ENCODE measurements at regions not wholly inside any gene's neighbourhood (a gene's known extent, or its start where the extent isn't known, plus 50 kb on each side); places are given as distances from the start of the nearest gene placed in this dataset.
A peak's percentile ranks its signal among the peaks of the same experiment; 100 is the strongest.

DNA sequence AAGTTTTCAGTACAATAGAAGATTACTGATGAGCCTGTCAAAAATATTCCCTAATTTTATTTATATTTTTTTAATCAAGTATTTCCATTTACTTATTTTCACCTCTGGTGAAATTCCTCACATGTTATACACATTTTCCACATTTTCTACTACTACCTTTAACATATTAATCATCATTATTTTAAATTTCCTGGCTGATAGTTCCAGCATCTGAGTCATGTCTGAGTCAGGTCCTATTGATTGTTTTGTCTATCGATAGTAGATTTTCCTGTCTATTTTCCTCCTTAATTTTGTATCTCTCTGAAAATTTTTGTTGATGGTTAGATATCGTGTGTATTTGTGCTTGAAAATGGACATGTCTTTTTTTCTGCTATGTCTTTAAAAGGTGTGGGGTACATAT lies 211.8 kb upstream of the DSEL start:
- Histone ChIP-seq H3K36me3 (no peaks in the 10 kb centered on the region), H3K4me3 (no peak overlapping the region), H3K9me3 (peaks cover 0 to 5% of the 10 kb centered on the region in 2 donors), H3K4me1 (no peaks in the 10 kb centered on the region), H3K27ac (no peak overlapping the region), H3K27me3 (no peaks in the 10 kb centered on the region)
- ATAC-seq (no peak), DNase-seq (no peak)
- intact Hi-C loops (cut with DNase I): no loop called here
- TF ChIP-seq, protein P1, sequence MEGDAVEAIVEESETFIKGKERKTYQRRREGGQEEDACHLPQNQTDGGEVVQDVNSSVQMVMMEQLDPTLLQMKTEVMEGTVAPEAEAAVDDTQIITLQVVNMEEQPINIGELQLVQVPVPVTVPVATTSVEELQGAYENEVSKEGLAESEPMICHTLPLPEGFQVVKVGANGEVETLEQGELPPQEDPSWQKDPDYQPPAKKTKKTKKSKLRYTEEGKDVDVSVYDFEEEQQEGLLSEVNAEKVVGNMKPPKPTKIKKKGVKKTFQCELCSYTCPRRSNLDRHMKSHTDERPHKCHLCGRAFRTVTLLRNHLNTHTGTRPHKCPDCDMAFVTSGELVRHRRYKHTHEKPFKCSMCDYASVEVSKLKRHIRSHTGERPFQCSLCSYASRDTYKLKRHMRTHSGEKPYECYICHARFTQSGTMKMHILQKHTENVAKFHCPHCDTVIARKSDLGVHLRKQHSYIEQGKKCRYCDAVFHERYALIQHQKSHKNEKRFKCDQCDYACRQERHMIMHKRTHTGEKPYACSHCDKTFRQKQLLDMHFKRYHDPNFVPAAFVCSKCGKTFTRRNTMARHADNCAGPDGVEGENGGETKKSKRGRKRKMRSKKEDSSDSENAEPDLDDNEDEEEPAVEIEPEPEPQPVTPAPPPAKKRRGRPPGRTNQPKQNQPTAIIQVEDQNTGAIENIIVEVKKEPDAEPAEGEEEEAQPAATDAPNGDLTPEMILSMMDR (IDR thresholded peaks at IDR 0.05): no peak

DNA sequence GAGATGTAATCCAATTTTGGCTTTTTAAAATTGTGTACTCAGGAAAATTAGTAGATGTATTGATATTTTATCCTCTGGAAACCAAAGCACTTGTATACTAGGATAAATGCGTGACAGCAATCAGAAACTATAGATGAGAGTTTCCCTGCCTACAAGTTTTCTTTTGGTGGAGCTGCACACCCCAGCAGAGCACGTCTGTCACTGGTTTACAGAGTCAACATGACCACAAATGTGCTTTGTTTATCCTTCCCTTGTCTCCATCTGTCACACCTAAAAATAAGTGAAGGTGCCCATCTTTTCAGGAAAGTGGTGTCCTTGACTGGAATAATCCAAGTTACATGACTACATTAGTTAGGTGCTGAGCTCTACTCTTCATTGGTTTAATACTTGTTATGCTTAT lies 210.4 kb upstream of the DSEL start:
- no peaks in the 10 kb centered on the region for H3K4me1 ChIP-seq
- no peaks in the 10 kb centered on the region for H3K27me3 ChIP-seq
- TF ChIP-seq, protein P1 (IDR thresholded peaks at IDR 0.05): no peak
- no peak for ATAC-seq
- DNase-seq: no peak
- H3K4me3 ChIP-seq: no peak overlapping the region
- intact Hi-C loops (cut with DNase I): no loop called here
- no peak overlapping the region for H3K27ac ChIP-seq
- no peaks in the 10 kb centered on the region for H3K36me3 ChIP-seq
- H3K9me3 ChIP-seq: peaks cover 0 to 5% of the 10 kb centered on the region in 2 donors

DNA sequence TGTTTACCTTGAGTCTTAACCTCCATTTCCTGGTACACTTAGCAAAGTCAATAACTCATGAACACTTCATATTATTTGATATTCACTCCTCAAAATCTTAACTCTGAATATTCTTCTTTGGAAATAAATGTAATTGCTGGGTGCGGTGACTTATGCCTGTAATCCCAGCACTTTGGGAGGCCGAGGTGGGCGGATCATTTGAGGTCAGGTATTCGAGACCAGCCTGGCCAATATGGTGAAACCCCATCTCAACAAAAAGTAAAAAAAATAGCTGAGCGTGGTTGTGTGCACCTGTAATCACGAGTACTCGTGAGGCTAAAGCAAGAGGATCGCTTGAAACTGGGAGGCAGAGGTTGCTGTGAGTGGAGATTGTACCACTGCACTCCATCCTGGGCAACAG lies 201.3 kb upstream of the DSEL start:
- no peaks in the 10 kb centered on the region for H3K27me3 ChIP-seq
- ATAC-seq (peak; percentile 88), DNase-seq (peak in 1 of 4 donors; percentile 27)
- no peaks in the 10 kb centered on the region for H3K36me3 ChIP-seq
- no peak overlapping the region for H3K27ac ChIP-seq
- no peak overlapping the region for H3K4me3 ChIP-seq
- intact Hi-C loops (cut with DNase I): no loop called here
- TF ChIP-seq, protein P1 (IDR thresholded peaks at IDR 0.05): no peak
- no peaks in the 10 kb centered on the region for H3K9me3 ChIP-seq
- no peaks in the 10 kb centered on the region for H3K4me1 ChIP-seq

DNA sequence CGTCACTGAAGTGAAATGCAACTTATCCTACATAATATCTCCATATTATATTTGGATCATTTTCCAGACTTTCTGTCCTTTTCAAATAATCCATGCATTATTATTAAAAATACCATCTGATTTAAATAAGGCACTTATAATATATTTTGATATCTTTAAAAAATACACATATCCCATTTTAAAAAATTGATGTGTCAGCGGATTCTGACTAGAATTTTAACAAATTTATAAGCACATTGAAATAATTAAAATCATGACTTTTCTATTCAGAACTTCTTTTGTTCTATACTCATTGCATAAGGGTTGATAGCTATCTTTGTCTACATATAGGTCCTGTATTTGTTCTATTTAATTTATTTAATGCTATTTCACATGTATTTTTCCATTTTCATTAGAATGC lies 199.0 kb upstream of the DSEL start:
- no peak for ATAC-seq

DNA sequence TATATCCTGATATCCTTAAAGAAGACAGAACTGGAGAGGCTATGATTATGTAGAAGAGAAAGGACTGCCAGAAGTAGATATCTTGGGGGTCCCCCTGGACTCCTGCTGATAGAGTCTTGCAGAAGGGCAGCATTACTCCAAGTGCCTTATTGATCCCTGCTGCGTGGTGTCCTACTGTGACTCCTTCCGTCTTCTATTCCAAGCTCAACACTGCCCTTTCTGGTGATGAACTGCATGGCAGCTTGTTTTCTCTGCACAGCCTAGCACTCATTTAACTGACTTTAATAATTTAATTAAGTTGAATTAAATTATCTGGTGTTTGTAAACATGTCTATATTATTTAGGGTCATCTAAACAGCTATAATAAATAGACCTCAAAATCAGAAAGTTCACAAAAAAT lies 194.1 kb upstream of the DSEL start:
- intact Hi-C loops (cut with DNase I): no loop called here
- no peak for DNase-seq

More for the DNA sequence above, 199.0 kb upstream of the DSEL start:
- H3K27ac ChIP-seq: no peak overlapping the region
- no peaks in the 10 kb centered on the region for H3K36me3 ChIP-seq
- no peak overlapping the region for H3K4me3 ChIP-seq
- no peaks in the 10 kb centered on the region for H3K9me3 ChIP-seq
- no peaks in the 10 kb centered on the region for H3K4me1 ChIP-seq
- no peaks in the 10 kb centered on the region for H3K27me3 ChIP-seq
- DNase-seq: no peak
- TF ChIP-seq, protein P1 (IDR thresholded peaks at IDR 0.05): no peak
- intact Hi-C loops (cut with DNase I): no loop called here

More for the DNA sequence above, 194.1 kb upstream of the DSEL start:
- Histone ChIP-seq H3K4me1 (no peaks in the 10 kb centered on the region), H3K27me3 (no peaks in the 10 kb centered on the region), H3K4me3 (no peak overlapping the region), H3K36me3 (no peaks in the 10 kb centered on the region), H3K9me3 (no peaks in the 10 kb centered on the region), H3K27ac (no peak overlapping the region)
- TF ChIP-seq, protein P1 (IDR thresholded peaks at IDR 0.05): peak in 1 of 2 donors; percentile 9
- ATAC-seq: no peak

Measured in left lung (tissue), 4 donors.